HepG2 (cell line): ENCODE measurements at regions not wholly inside any gene's neighbourhood (a gene's known extent, or its start where the extent isn't known, plus 50 kb on each side); places are given as distances from the start of the nearest gene placed in this dataset.

Experiments
- HOXD1 ChIP-seq: sonication (generic); formaldehyde crosslinking; IDR thresholded peaks from 2 replicates; pipeline ENCODE4 v1.5.0; 2020; ENCODE audit warnings: missing genetic modification reagents
- MEIS2 ChIP-seq: sonication (generic); formaldehyde crosslinking; IDR thresholded peaks from 2 replicates; pipeline ENCODE4 v1.9.0; 2021; ENCODE audit warnings: mild to moderate bottlenecking, missing genetic modification reagents
- ZNF687 ChIP-seq: sonication (generic); formaldehyde crosslinking; IDR thresholded peaks from 2 replicates; pipeline ENCODE4 v1.5.1; 2020; ENCODE audit warnings: mild to moderate bottlenecking, missing genetic modification reagents, moderate library complexity
- ZNF7 ChIP-seq: IDR thresholded peaks from 2 replicates; pipeline ENCODE4 v1.6.1; 2016; ENCODE audit warnings: missing biosample characterization, missing genetic modification reagents
- TF ChIP-seq, protein P1 (sequence below): sonication (generic); formaldehyde crosslinking; IDR thresholded peaks from 2 replicates; pipeline ENCODE4 v1.4.0; 2020; ENCODE audit warnings: mild to moderate bottlenecking, missing genetic modification reagents

DNA sequence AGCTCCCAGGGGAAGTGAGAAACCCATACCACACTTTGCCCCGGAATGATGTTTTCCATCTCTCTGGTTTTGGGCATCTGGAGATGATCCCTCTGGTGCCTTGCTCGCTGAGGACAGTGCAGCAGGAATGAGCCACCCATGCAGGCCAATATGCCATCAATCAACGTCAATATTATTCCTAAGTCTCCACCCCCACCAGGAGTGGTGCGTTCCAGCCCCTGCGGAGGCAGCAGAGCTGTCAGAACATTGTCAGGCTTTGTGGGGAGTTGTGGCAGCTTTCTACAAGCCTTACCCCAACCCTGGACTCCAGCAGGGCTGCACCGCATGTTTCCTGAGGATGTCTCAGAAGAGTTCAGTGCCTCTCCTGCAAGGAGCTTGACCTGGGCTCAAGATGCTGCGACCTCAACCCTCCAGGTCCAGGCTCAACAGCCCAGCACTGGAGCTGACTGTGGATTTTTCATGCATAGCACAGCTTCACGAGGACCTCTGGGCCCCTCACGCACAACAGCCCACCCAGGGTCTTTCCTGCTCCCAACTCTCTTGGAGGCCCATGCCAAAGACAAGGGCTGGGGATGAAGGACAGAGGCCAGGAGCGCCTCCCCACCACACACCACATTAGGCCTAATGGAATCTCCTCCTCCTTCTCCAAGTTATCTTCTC lies 67.5 kb downstream of the PSMG1 start (continued):
- TF ChIP-seq ZNF687 (CRISPR knock-in tag) (peak; percentile 36), HOXD1 (CRISPR knock-in tag) (peak; percentile 97), MEIS2 (peak; percentile 92), ZNF7 (no peak)
- TF ChIP-seq, protein P1, sequence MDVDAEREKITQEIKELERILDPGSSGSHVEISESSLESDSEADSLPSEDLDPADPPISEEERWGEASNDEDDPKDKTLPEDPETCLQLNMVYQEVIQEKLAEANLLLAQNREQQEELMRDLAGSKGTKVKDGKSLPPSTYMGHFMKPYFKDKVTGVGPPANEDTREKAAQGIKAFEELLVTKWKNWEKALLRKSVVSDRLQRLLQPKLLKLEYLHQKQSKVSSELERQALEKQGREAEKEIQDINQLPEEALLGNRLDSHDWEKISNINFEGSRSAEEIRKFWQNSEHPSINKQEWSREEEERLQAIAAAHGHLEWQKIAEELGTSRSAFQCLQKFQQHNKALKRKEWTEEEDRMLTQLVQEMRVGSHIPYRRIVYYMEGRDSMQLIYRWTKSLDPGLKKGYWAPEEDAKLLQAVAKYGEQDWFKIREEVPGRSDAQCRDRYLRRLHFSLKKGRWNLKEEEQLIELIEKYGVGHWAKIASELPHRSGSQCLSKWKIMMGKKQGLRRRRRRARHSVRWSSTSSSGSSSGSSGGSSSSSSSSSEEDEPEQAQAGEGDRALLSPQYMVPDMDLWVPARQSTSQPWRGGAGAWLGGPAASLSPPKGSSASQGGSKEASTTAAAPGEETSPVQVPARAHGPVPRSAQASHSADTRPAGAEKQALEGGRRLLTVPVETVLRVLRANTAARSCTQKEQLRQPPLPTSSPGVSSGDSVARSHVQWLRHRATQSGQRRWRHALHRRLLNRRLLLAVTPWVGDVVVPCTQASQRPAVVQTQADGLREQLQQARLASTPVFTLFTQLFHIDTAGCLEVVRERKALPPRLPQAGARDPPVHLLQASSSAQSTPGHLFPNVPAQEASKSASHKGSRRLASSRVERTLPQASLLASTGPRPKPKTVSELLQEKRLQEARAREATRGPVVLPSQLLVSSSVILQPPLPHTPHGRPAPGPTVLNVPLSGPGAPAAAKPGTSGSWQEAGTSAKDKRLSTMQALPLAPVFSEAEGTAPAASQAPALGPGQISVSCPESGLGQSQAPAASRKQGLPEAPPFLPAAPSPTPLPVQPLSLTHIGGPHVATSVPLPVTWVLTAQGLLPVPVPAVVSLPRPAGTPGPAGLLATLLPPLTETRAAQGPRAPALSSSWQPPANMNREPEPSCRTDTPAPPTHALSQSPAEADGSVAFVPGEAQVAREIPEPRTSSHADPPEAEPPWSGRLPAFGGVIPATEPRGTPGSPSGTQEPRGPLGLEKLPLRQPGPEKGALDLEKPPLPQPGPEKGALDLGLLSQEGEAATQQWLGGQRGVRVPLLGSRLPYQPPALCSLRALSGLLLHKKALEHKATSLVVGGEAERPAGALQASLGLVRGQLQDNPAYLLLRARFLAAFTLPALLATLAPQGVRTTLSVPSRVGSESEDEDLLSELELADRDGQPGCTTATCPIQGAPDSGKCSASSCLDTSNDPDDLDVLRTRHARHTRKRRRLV (CRISPR knock-in tag), result no peak
- TF ChIP-seq, all 625 proteins: peak for 8
